IMR-90 (cell line): ENCODE measurements at regions not wholly inside any gene's neighbourhood (a gene's known extent, or its start where the extent isn't known, plus 50 kb on each side); places are given as distances from the start of the nearest gene placed in this dataset.
"Not testable (repeated sequence)": the region's sequence is repeated elsewhere in the genome, so short reads cannot be mapped to it uniquely, and the experiment has no call there.

Source experiments
- ATAC-seq: fragments of 200-7000 bp; cut with Tn5 transposase; 2 replicates; pipeline ENCODE4 v1.9.1; 2020; ENCODE audit warnings: low read depth, mild to moderate bottlenecking, moderate library complexity
- BruUV-seq: library from RNA; stranded (reverse); fragments of 400-500 nt; replicated peaks from 2 replicates; lab custom pipeline; 2021; lab: Mats Ljungman, UMichigan
- CTCF ChIA-PET: fragments of 300-600 bp; formaldehyde crosslinking; extraction: SDS; loops from one replicate; lab custom pipeline; 2021; ENCODE audit warnings: antibody characterized with exemption; lab: Yijun Ruan, JAX
- POLR2A ChIA-PET: fragments of 300-600 bp; sonication (Branson Sonifier 250); formaldehyde crosslinking; loops from one replicate; lab custom pipeline; 2022; ENCODE audit warnings: antibody characterized with exemption; ENCODE audit not compliant: unreplicated experiment; lab: Charles Lee
- DNase-seq: peaks from one replicate; pipeline ENCODE4 v3.0.0; 2013
- H2AFZ ChIP-seq: replicated peaks from 2 replicates; pipeline ENCODE3; 2013; ENCODE audit warnings: low read length, mild to moderate bottlenecking; ENCODE audit not compliant: poor library complexity
- H2AK5ac ChIP-seq: 2 replicates; pipeline ENCODE4 v1.6.1; 2013; ENCODE audit warnings: low read depth, low read length, inconsistent platforms
- H2AK9ac ChIP-seq: replicated peaks from 2 replicates; pipeline ENCODE3; 2013; ENCODE audit warnings: mild to moderate bottlenecking, low read depth, low read length, moderate library complexity; ENCODE audit not compliant: poor library complexity
- H2BK120ac ChIP-seq: 2 replicates; pipeline ENCODE4 v1.6.1; 2013; ENCODE audit warnings: low read depth, low read length, inconsistent platforms
- H2BK15ac ChIP-seq: 3 replicates; pipeline ENCODE4 v1.6.1; 2013; ENCODE audit warnings: low read depth, low read length, inconsistent platforms
- H2BK20ac ChIP-seq: 2 replicates; pipeline ENCODE4 v1.6.1; 2013; ENCODE audit warnings: low read depth, mild to moderate bottlenecking, inconsistent platforms, low read length, moderate library complexity
- H2BK5ac ChIP-seq: 2 replicates; pipeline ENCODE4 v1.6.1; 2013; ENCODE audit warnings: mild to moderate bottlenecking, low read depth, low read length, inconsistent platforms; ENCODE audit not compliant: poor library complexity, severe bottlenecking
- H3K14ac ChIP-seq: replicated peaks from 2 replicates; pipeline ENCODE4 v1.6.1; 2013; ENCODE audit warnings: low read depth, low read length, inconsistent platforms
- H3K18ac ChIP-seq: 2 replicates; pipeline ENCODE4 v1.6.1; 2013; ENCODE audit warnings: low read depth, low read length, control low read depth
- H3K23ac ChIP-seq: 2 replicates; pipeline ENCODE4 v1.6.1; 2013; ENCODE audit warnings: low read depth, low read length, inconsistent platforms
- H3K27ac ChIP-seq: 2 replicates; pipeline ENCODE4 v1.5.1; 2013; ENCODE audit warnings: mild to moderate bottlenecking, control low read depth, low read length; ENCODE audit not compliant: insufficient read depth
- H3K27me3 ChIP-seq: 2 replicates; pipeline ENCODE4 v1.6.1; 2013; ENCODE audit warnings: low read length; ENCODE audit not compliant: control insufficient read depth, insufficient read depth
- H3K36me3 ChIP-seq: 2 replicates; pipeline ENCODE4 v1.6.1; 2013; ENCODE audit warnings: low read length, mixed read lengths; ENCODE audit not compliant: control insufficient read depth, insufficient read depth
- H3K4ac ChIP-seq: 2 replicates; pipeline ENCODE4 v1.6.1; 2013; ENCODE audit warnings: low read depth, low read length, inconsistent platforms
- H3K4me1 ChIP-seq: 2 replicates; pipeline ENCODE4 v1.6.1; 2013; ENCODE audit warnings: low read length, mixed read lengths; ENCODE audit not compliant: control insufficient read depth, insufficient read depth
- H3K4me2 ChIP-seq: 2 replicates; pipeline ENCODE4 v1.6.1; 2013; ENCODE audit warnings: low read depth, mild to moderate bottlenecking, control low read depth, low read length, moderate library complexity
- H3K4me3 ChIP-seq: 2 replicates; pipeline ENCODE4 v1.5.1; 2013; ENCODE audit warnings: low read depth, mild to moderate bottlenecking, control low read depth, low read length, moderate library complexity; ENCODE audit not compliant: insufficient read depth
- H3K56ac ChIP-seq: 2 replicates; pipeline ENCODE4 v1.6.1; 2013; ENCODE audit warnings: low read length, inconsistent platforms; ENCODE audit not compliant: insufficient read depth; ENCODE audit errors: extremely low read depth
- H3K79me1 ChIP-seq, 2 experiments: 2 replicates each; pipeline ENCODE4 v1.6.1; 2013; ENCODE audit warnings: low read length in 2 of 2, inconsistent platforms in 1 of 2, low read depth in 1 of 2
- H3K9ac ChIP-seq: 2 replicates; pipeline ENCODE4 v1.6.1; 2013; ENCODE audit warnings: low read depth, low read length, control low read depth
- H3K9me1 ChIP-seq: 2 replicates; pipeline ENCODE4 v1.6.1; 2013; ENCODE audit warnings: low read length, inconsistent platforms; ENCODE audit not compliant: insufficient read depth
- H3K9me3 ChIP-seq: 2 replicates; pipeline ENCODE4 v1.6.1; 2013; ENCODE audit warnings: low read length; ENCODE audit not compliant: control insufficient read depth, insufficient read depth
- H4K20me1 ChIP-seq: 2 replicates; pipeline ENCODE4 v1.6.1; 2013; ENCODE audit warnings: low read length, inconsistent platforms; ENCODE audit not compliant: insufficient read depth
- H4K5ac ChIP-seq: 2 replicates; pipeline ENCODE4 v1.6.1; 2013; ENCODE audit warnings: mild to moderate bottlenecking, low read depth, low read length, control low read depth
- H4K8ac ChIP-seq, 2 experiments: 2 replicates each; pipeline ENCODE4 v1.6.1; 2013; ENCODE audit warnings: low read depth in 2 of 2, low read length in 2 of 2, control low read depth in 1 of 2, inconsistent platforms in 1 of 2
- H4K91ac ChIP-seq: 2 replicates; pipeline ENCODE4 v1.6.1; 2013; ENCODE audit warnings: low read depth, low read length, inconsistent platforms; ENCODE audit not compliant: insufficient read depth
- dilution Hi-C: fragments of 300-500 bp; cut with HindIII; formaldehyde crosslinking; loops from one replicate; pipeline ENCODE4 v1.14.3; 2018; ENCODE audit warnings: low sequenced_read_pairs; ENCODE audit not compliant: unreplicated experiment
- in situ Hi-C: fragments of 300-500 bp; cut with MboI; formaldehyde crosslinking; loops from 3 replicates; pipeline ENCODE4 v1.14.3; 2019; ENCODE audit warnings: low sequenced_read_pairs, inconsistent platforms, mixed read lengths
- intact Hi-C: fragments of 100-400 bp; cut with micrococcal nuclease; formaldehyde crosslinking; loops from 2 replicates; pipeline ENCODE4 v1.10.0; 2022

DNA sequence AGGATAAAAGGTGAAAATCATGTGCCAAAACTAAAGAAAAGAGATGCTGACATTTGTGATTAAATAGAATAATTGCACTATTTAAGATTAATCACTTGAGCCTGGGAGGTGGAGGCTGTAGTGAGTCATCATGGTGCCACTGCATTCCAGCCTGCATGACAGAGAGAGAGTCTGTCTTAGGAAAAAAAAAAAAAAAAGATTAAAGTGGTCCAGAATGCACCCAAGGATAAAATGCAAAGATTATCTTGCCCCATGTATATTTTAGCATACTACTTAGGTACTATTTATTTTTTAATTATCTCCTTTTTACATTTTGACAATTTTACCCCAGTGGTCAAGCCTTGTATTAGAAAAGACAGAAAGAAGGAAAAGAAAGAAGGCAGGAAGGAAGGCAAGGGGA, 1181.4 kb upstream of the PCDH10 start:
- BruUV-seq, H3K79me1 ChIP-seq, H3K4ac ChIP-seq, H4K8ac ChIP-seq, H3K27ac ChIP-seq, H3K14ac ChIP-seq, H2BK5ac ChIP-seq, H2BK120ac ChIP-seq, ATAC-seq, H3K4me3 ChIP-seq, H2AK9ac ChIP-seq, H3K18ac ChIP-seq, H3K56ac ChIP-seq, H3K23ac ChIP-seq, H2BK20ac ChIP-seq, in situ Hi-C loops, H4K20me1 ChIP-seq, H3K4me2 ChIP-seq, CTCF ChIA-PET, H3K9me3 ChIP-seq, H4K91ac ChIP-seq, H3K9ac ChIP-seq, H3K27me3 ChIP-seq, H3K36me3 ChIP-seq, H2AFZ ChIP-seq, H4K5ac ChIP-seq, H2AK5ac ChIP-seq, H3K4me1 ChIP-seq, POLR2A ChIA-PET, dilution Hi-C loops, H2BK15ac ChIP-seq, intact Hi-C loops, H3K9me1 ChIP-seq: not testable (repeated sequence)
- peak; percentile 24 for DNase-seq
